HG03558 (cell line): ENCODE measurements at regions not wholly inside any gene's neighbourhood (a gene's known extent, or its start where the extent isn't known, plus 50 kb on each side); places are given as distances from the start of the nearest gene placed in this dataset.

ENCODE experiments used
- ATAC-seq: cut with Tn5 transposase; IDR thresholded peaks from one replicate; pipeline ENCODE4 v1.9.1; 2021; ENCODE audit warnings: moderate number of reproducible peaks; ENCODE audit not compliant: unreplicated experiment; ENCODE audit errors: extremely low read depth

GRCh38 chr18:27653247-27653646 lies 468.1 kb upstream of the CHST9 start:
- ATAC-seq: no peak

GRCh38 chr18:27652480-27653121 lies 467.5 kb upstream of the CHST9 start:
- peak; percentile 76 for ATAC-seq

- ATAC-seq: no peak
These were observed 464.5 kb upstream of the CHST9 start for GRCh38 chr18:27649621-27650020.

GRCh38 chr18:27645929-27646328 lies 460.8 kb upstream of the CHST9 start:
- ATAC-seq: no peak

GRCh38 chr18:27636576-27637085 lies 451.5 kb upstream of the CHST9 start:
- ATAC-seq: no peak

GRCh38 chr18:27632706-27633105 lies 447.6 kb upstream of the CHST9 start:
- no peak for ATAC-seq

- ATAC-seq: no peak
These were observed 442.8 kb upstream of the CHST9 start for GRCh38 chr18:27627927-27628326.

- no peak for ATAC-seq
These were observed 436.3 kb upstream of the CHST9 start for GRCh38 chr18:27621236-27621890.

- no peak for ATAC-seq
These were observed 434.8 kb upstream of the CHST9 start for GRCh38 chr18:27619906-27620305.

GRCh38 chr18:27619090-27619772 lies 434.1 kb upstream of the CHST9 start:
- no peak for ATAC-seq

GRCh38 chr18:27616324-27616723 lies 431.2 kb upstream of the CHST9 start:
- no peak for ATAC-seq

- ATAC-seq: no peak
These were observed 430.1 kb upstream of the CHST9 start for GRCh38 chr18:27614951-27615844.

- ATAC-seq: no peak
These were observed 424.1 kb upstream of the CHST9 start for GRCh38 chr18:27609221-27609620.

GRCh38 chr18:27608742-27609141 lies 423.6 kb upstream of the CHST9 start:
- ATAC-seq: no peak

- no peak for ATAC-seq
These were observed 423.1 kb upstream of the CHST9 start for GRCh38 chr18:27608174-27608573.

GRCh38 chr18:27606741-27607140 lies 421.6 kb upstream of the CHST9 start:
- no peak for ATAC-seq

GRCh38 chr18:27605107-27605834 lies 420.2 kb upstream of the CHST9 start:
- ATAC-seq: peak; percentile 74

- ATAC-seq: no peak
These were observed 419.5 kb upstream of the CHST9 start for GRCh38 chr18:27604583-27604982.

- ATAC-seq: no peak
These were observed 417.0 kb upstream of the CHST9 start for GRCh38 chr18:27602092-27602491.

- ATAC-seq: no peak
These were observed 415.1 kb upstream of the CHST9 start for GRCh38 chr18:27600245-27600644.
